NCI-H2196 (cell line): ENCODE measurements at regions not wholly inside any gene's neighbourhood (a gene's known extent, or its start where the extent isn't known, plus 50 kb on each side); places are given as distances from the start of the nearest gene placed in this dataset.

Experiments
- DNase-seq: peaks from one replicate; lab custom pipeline; 2025; ENCODE audit not compliant: unreplicated experiment; lab: John Stamatoyannopoulos, UW

DNA sequence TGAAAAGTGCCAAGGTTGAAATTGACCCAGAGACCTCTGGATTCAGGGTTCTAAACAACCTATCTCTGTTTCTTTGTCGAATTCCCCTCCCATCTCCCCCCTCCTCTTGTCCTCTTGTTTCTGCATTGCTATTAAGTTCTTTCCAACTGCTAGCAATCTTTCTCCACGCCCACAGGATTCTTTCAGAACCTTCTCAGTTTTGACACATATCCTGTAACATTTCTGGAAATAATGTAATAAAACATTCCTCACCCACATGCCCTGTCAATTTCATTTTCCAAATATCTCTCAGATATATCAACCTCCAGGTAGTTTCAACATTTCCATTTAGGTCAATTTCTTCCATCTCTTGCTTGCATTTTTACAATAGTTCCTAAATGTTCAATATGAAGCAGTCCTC, 1105.9 kb downstream of the ARAP2 start:
- no peak for DNase-seq

DNA sequence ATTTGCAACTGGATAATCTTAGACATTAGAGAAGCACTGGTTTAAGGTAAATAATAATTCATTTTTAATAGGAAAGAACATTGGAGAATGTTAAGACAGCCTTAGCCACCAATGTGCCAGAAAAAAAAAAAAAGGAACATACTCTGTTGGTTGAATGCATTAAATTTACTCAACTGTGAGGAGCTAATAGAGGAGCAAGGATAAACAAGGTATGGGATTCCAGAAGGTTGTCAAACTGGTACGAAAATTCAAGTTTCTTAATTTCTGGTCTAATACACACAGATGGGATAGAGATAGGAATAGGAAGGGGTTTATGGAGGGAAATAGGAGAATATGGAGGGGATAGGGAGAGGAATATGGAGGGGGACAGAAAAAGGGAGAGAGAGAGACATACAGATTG, 1096.6 kb downstream of the ARAP2 start:
- no peak for DNase-seq

GRCh38 chr4:35151816-35152572, 1092.3 kb downstream of the ARAP2 start:
- peak; percentile 14 for DNase-seq

GRCh38 chr4:35163168-35163567, 1081.1 kb downstream of the ARAP2 start:
- no peak for DNase-seq

GRCh38 chr4:35164063-35164462, 1080.3 kb downstream of the ARAP2 start:
- no peak for DNase-seq

DNA sequence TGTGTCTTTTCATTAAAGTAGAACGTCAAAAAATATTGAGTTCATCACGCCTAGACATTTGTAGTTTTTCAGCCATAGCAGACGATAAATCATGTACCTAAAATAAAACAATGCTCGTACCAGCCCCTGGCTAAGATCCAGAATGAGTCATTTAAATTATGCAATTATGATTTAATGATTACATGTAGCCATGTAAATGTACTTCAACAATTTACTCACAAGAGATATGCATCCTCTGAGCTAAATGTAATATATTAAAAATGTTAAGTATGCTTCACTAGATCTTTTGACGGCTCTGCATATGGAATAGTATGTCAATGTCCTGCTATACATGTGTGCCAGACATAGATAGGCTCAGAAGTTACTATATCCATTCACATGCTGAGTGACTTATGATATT, 1077.8 kb downstream of the ARAP2 start:
- no peak for DNase-seq

GRCh38 chr4:35167385-35167784, 1076.9 kb downstream of the ARAP2 start:
- DNase-seq: no peak

DNA sequence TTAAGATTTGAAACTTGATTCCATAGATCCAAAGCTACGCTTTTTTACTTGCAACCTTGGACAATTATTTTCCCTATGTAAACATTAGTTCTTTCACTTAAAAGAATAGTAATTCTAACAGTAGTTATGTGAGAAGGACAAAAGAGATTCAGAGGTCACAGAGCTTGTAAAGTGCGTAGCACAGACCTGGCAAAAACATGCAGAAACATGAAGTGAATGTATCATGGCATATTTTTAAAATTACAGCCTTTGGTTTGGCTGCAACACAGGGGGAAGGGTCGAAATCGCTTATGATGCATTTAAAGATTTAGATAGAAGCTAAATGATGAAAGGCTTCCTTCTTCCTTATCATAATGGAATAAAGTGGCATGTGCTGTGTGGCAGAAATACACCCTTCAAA, 1068.8 kb downstream of the ARAP2 start:
- DNase-seq: no peak

DNA sequence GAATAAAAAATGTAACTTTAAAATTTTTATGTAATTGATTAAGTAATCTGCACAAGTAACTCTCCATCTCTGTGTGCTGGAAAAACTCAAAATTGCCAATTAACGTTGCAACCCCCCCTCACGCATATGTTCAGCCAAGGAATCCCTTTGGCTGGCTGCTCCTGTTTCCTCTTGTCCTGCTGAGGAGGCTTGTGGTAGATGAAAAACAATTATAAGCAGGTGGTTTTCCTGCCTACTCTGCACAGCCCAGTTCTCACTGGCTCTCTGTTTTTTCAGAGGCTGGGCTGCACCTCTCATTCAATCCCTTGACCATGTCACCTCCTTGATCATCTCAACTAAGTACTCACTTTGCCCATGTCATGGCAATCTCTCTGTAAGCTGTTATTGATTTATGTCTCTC, 1068.4 kb downstream of the ARAP2 start:
- no peak for DNase-seq

DNA sequence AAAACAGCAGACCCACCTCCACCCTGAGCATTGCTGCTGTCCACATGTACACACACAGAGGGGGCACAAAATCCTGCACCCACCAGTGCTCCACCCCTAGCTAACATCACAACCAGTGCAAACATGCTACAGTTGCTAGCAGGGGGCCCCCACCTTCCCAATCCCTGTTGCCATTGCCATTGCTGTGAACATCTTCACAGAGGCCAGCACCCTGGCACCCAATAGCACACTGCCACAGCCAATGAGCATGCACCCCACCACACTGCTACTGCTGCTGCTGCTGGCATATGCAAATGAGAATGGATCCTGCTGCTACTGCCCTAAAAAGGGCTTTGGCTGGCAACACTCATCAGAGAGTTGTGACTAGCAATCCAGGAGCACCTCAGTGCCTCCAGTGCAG, 1061.9 kb downstream of the ARAP2 start:
- DNase-seq: no peak

DNA sequence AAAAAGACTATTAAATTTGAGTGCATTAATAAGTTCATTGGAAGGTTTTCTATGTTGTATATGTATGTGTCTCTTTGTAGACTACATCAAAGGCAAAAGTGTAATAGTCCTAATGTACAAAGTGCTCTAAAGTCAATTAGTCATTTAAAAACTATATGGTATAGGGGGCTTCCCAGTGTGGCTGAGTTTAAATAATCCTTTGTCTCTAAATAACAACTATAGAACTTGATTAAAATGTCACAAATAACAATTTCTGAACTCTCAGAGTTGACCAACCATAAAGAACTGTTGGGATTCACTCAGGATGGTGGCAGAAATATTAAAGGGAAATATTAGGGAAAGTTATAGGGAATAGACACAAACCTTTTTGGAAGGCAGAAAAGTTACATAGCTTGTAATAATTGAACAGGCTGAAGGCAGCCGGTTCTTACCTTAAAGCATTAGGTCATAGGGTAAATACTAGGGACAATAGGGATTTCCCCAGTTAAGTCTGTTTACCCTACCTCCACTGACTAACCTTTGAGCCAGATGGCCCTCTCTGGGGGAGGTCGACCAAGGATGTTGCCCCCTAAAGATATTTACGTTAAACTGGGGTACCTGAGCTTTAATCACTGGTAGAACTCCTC, 1054.2 kb downstream of the ARAP2 start:
- DNase-seq: no peak

DNA sequence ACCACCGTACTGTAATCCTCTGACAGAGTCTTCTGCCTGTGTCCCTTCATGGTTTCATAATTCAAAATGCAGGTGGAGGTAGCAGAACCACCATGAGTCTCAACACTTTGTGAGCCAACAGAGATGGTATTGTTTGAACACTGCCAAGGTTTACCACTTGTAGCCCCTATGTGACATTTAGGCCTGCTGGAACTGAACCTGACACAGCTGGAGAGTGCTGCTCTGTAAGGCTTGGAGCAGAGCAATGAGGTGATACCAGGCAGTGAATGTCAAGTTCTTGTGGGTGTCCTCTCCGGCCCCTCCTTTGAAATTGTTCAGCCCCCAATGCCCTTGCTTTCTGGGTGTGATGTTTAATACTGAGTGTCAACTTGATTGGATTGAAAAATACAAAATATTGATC, 1042.9 kb downstream of the ARAP2 start:
- no peak for DNase-seq

- DNase-seq: no peak
Observed at GRCh38 chr4:35216636-35217035, 1027.7 kb downstream of the ARAP2 start.

- DNase-seq: no peak
Observed at GRCh38 chr4:35217331-35217730, 1027.0 kb downstream of the ARAP2 start.

- DNase-seq: no peak
Observed at GRCh38 chr4:35228313-35228712, 1016.0 kb downstream of the ARAP2 start.

- DNase-seq: no peak
Observed at GRCh38 chr4:35229021-35229420, 1015.3 kb downstream of the ARAP2 start.

DNA sequence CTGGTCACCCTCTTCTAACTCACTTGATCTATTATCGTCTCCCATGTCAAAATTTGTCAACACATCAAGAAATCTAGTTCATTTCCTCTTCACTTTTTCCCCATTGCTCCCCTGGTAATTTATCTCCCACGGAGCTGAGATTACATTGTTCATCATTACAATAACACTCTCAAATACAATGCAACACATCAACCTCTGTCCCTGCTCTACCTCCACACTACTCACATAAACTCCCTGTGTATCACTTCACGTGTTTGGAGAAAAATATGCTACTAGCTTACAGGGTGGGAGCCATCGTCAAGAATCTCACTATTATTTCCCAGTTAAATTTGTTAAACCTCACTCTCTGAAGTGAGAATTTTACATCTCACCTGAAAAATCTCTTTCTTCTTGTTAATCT, 1006.4 kb downstream of the ARAP2 start:
- no peak for DNase-seq

GRCh38 chr4:35238793-35239192, 1005.5 kb downstream of the ARAP2 start:
- no peak for DNase-seq

- no peak for DNase-seq
Observed at GRCh38 chr4:35246493-35246892, 997.8 kb downstream of the ARAP2 start.

DNA sequence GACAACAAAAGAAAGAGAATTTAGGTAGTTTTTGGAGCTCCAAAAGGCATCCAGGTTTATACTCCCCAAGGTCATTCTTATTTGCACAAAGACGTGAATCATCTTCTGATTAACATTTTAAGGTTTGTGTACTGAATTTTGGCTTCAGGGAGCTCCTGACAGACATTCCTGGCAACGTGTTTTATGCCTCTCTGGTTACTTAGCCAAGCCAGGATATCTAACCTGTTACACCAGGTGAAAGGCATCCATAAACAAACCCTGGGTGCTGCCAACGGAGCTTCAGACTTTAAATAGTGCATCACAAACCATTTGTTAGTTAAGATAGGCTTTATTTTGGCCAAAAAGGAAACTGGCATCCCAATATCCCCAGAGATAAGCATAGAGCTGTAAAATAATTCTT, 997.3 kb downstream of the ARAP2 start:
- no peak for DNase-seq

- DNase-seq: no peak
Observed at GRCh38 chr4:35250331-35250730, 994.0 kb downstream of the ARAP2 start.

DNA sequence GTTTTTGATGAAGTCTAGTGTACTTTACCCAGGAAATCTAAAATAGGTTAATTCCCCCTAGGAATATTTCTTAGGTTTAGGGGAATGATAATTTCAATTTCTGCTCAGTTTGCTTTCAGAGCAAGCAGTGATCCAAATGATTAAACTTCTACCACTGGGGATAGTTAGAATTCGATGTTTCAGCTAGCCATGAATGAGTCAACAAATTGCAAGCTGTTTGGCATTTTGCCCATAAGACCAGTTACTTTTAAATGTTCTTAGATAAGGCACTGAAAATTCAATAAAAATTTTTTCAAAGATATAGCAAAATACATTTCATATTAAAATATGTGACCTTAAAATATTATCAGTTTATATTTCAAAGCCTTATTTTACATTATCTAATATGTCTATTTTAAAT, 993.6 kb downstream of the ARAP2 start:
- no peak for DNase-seq

GRCh38 chr4:35252071-35252470, 992.2 kb downstream of the ARAP2 start:
- no peak for DNase-seq
